A172 (cell line): ENCODE measurements at regions not wholly inside any gene's neighbourhood (a gene's known extent, or its start where the extent isn't known, plus 50 kb on each side); places are given as distances from the start of the nearest gene placed in this dataset.

Source experiments
- DNase-seq: peaks from one replicate; pipeline ENCODE4 v3.0.0-alpha.2; 2015; ENCODE audit warnings: low spot score

DNA sequence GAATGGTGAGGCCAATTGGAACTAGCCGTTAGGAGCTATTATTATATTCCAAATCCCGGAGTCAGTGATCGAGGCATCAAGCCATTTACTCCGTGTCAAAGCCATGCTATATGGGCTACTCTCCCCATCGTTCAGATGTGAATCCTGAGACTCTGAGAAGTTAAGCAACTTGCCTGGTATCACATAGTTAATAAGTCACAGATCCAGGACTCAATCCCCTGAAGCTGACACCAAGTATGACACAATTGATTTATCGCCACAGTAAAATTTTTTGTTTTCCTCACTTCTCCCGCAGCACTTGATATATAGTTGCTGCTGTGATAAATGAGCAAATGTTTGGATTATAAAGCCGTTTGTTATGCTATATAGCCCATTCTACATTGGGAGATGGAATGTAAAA is 50.8 kb upstream of the TSHZ2 start:
- no peak for DNase-seq

DNA sequence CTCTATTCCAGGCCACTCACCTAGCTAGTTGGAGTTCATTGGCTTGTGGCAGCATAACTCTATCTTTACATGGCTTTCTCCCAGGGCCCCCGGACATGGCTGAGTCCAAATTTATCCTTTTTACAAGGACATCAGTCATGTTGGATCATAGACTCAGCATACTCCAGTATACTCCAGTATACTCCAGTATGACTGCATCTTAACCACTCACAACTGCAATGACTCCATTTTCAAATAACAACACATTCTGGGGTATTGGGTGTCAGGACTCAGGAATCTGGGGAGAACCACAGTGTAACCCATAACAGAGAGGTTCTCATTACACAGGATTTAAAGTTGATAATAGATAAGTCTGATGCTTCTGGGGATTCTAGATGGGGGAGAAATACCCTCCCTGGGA is 53.8 kb upstream of the TSHZ2 start:
- no peak for DNase-seq

GRCh38 chr20:52915564-52915963 is 56.6 kb upstream of the TSHZ2 start:
- no peak for DNase-seq

DNA sequence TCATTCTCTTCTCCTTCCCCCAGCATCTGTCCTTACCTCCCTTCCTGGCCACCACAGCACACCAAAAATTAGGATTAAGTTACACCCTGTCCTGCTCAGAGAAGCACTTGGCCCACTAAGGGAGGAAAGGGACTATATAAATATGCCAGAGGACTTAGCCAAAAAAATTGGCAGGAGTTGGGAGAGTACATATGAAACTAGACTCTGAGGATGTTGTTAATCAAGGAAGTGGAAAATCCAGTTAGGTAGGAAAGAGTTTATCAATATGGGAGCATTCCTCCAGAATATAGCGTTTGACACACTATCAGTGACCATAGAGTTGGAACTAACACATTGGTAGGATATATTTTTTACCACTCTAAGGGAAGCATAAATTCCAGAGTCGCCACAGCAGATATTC is 57.3 kb upstream of the TSHZ2 start:
- no peak for DNase-seq

GRCh38 chr20:52913650-52914387 is 58.3 kb upstream of the TSHZ2 start:
- DNase-seq: no peak

DNA sequence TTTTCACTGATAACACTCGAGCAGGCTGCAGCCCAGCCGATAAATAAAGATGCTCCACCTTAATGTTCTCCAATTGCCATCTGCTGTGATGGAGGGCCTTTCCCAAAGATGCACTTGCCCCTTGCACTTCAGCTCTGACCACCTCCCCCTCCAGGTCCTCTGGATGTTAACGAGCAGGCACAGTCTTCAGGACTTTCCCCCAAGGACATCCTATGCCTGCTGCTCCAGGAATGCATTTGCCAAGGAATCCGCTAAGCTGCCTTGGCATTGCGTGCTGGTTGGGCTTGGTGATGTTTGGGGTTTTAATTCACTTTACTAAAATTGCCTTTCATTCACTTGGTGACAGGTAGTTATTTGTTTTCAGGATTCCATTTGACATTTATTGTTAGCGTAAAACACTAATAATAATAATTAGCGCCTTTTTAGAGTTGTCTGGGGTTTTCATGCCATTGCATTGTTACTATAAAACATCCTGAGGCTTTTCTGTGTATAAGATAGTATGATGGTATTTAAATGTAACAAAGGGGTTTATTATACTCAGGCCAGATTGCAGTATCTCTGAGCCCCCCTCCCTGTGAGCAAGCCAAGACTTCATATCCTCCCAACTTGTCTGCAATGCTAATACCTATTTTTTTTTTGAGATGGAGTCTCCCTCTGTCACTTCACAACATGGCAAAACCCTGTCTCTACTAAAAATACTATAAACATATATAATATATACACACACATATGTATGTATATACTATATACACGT is 66.7 kb upstream of the TSHZ2 start:
- no peak for DNase-seq

- no peak for DNase-seq
These were observed 67.3 kb upstream of the TSHZ2 start for GRCh38 chr20:52904837-52905236.

DNA sequence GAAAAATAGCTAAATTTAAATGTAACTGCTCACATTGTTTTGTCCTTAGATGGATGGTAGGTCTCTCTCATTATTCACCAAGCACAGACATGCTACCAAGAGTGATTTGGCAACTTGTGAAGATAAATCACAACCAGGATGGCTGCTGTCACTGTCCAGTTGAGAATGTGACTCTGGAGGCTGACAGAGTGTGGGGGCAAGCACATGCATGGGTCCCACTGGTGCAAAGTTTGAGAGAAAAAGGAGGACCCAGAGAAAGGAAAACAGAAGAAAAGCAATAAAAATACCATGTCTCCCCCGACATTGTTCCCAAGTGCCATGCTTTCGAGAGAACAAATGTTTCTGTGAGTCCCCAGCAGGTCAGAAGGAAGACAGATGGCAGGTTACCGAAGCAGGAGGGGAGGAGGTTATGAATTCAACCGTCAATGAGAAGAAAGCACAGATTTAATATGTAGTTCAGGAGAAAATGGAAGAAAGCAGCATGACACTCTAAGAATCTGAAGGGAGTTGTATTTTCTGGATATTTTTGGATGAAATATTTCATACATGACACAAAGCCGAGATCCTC is 73.0 kb upstream of the TSHZ2 start:
- no peak for DNase-seq

GRCh38 chr20:52896348-52896747 is 75.8 kb upstream of the TSHZ2 start:
- no peak for DNase-seq

- DNase-seq: no peak
These were observed 76.5 kb upstream of the TSHZ2 start for GRCh38 chr20:52895701-52896100.

- DNase-seq: no peak
These were observed 76.9 kb upstream of the TSHZ2 start for GRCh38 chr20:52895235-52895634.

- no peak for DNase-seq
These were observed 78.7 kb upstream of the TSHZ2 start for GRCh38 chr20:52893498-52893897.

GRCh38 chr20:52892023-52892422 is 80.1 kb upstream of the TSHZ2 start:
- no peak for DNase-seq

GRCh38 chr20:52890130-52890529 is 82.0 kb upstream of the TSHZ2 start:
- no peak for DNase-seq

DNA sequence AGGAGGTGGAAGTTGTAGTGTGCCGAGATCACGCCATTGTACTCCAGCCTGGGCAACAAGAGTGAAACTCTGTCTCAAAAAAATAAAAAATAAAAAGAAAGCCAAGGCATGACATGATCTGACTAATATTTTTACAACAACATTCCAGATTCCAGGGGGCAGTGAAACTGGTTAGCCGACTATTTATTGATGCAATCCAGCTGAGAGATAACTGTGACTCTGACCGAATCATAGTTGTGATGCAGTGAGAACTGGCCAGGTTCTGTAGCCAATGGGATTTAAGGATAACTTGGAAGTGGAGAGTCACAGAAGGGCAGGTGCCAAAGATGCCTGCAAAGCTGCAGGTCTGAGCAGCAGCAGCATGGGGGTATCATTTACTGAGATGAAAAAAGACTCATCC is 82.9 kb upstream of the TSHZ2 start:
- peak; percentile 38 for DNase-seq

DNA sequence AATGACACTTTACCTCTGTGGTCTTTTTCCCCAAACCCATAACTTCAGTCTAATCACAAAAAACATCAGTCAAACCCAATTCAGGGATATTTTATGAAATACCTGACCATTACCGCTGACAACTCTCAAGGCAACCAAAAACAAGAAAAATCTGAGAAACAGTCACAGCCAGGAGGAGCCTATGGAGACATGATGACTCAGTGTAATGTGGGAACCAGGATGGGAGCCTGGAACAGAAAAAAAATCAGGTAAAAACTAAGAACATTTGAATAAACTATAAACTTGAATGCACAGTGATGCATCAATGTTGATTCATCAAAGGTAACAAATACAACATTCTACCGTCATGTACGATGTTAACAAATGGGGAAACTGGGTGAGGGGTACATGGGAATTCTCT is 84.1 kb upstream of the TSHZ2 start:
- no peak for DNase-seq

DNA sequence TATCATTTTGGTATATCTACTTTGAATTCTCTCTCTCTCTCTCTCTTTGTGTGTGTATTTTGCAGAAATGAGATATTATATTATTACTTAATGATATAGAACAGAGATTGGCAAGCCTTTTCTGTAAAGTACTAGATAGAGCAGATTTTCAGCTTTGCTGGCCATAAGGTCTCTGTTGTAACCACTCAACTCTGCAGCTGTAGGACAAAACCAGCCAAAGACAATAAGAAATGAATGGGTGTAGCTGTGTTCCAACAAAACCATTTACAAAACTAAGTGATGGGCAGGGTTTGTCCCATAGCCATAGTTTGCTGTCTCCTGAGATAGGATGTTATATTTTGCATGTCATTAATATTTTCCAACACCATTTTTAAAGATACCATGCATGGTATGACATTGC is 91.2 kb upstream of the TSHZ2 start:
- DNase-seq: no peak

- no peak for DNase-seq
These were observed 91.9 kb upstream of the TSHZ2 start for GRCh38 chr20:52880259-52880658.

DNA sequence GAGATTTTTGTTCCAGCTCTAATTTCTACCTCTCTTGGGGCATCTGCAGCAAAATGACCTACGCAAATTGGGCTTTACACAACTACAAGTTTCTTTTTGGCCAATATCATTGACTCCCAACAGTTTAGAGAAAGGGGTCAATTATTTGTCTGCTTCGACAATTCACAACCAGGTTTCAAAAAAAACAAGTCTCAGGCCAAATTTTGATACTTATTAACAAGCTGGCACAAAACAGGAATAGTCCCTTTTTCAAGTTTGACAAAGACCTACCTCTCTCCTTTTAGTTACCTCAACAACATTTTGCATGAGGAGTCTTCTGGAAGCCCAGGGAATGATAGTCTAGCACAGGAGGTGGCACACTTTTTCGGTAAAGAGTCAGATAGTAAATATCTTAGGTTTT is 97.9 kb upstream of the TSHZ2 start:
- DNase-seq: no peak

GRCh38 chr20:52869698-52870501 is 102.3 kb upstream of the TSHZ2 start:
- no peak for DNase-seq

- DNase-seq: no peak
These were observed 102.9 kb upstream of the TSHZ2 start for GRCh38 chr20:52869276-52869675.

DNA sequence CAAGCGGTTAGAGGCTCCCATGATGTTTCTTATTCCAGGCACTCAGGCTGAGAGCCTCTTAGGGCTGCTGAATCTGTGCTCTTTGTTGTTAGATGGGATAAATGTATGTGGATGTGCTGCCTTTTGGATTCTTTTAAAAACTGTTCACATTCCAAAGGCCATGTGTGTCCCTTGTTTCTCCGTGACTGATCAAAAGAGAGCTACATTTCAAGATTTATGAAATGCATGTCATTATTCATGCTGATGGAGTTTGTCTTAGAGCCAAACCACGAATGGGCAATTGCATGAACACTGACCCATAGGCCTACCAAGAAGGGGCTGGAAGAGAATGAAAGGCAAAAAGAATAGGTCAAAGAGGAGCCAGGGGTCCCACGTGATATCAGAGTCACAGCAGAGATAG is 104.9 kb upstream of the TSHZ2 start:
- DNase-seq: no peak
